ENCODE measurements at regions not wholly inside any gene's neighbourhood (a gene's known extent, or its start where the extent isn't known, plus 50 kb on each side); places are given as distances from the start of the nearest gene placed in this dataset.

GRCh38 chr13:93145199-93145598 is 81.4 kb upstream of the GPC6 start:
- Histone ChIP-seq H3K4me1 (no peaks in the 10 kb centered on the region), H3K27ac (no peak overlapping the region), H3K9me3 (no peaks in the 10 kb centered on the region), H3K27me3 (no peaks in the 10 kb centered on the region), H3K4me3 (no peak overlapping the region), H3K36me3 (replicated peaks in 1 of 2; ENCODE audit: insufficient read depth in 1 of 2, low read depth in 2 of 2) (no peaks in the 10 kb centered on the region)
- WGBS, 2 donors: 58 to 65% methylated on average over 2 of the region's 2 CpGs
- no peak for TF ChIP-seq CTCF (IDR thresholded peaks at IDR 0.05)
- no peak for TF ChIP-seq POLR2A (IDR thresholded peaks at IDR 0.05)
- ATAC-seq (no peak), DNase-seq (no peak)
- intact Hi-C loops (cut with DNase I): no loop called here

- intact Hi-C loops (cut with DNase I): no loop called here
- H3K4me3 ChIP-seq: no peak overlapping the region
- H3K9me3 ChIP-seq: no peaks in the 10 kb centered on the region
- no peak for TF ChIP-seq POLR2A (IDR thresholded peaks at IDR 0.05)
- no peak for TF ChIP-seq CTCF (IDR thresholded peaks at IDR 0.05)
- H3K27me3 ChIP-seq: no peaks in the 10 kb centered on the region
- 40 to 41% methylated on average over 4 of the region's 4 CpGs for WGBS, 2 donors
- DNase-seq (no peak), ATAC-seq (no peak)
- no peak overlapping the region for H3K27ac ChIP-seq
- no peaks in the 10 kb centered on the region for H3K4me1 ChIP-seq
- no peaks in the 10 kb centered on the region for H3K36me3 ChIP-seq (replicated peaks in 1 of 2; ENCODE audit: insufficient read depth in 1 of 2, low read depth in 2 of 2)
These were observed 79.9 kb upstream of the GPC6 start for GRCh38 chr13:93146584-93147297.

- WGBS, 2 donors: 24 to 41% methylated on average over 1 of the region's 1 CpG
- TF ChIP-seq POLR2A (IDR thresholded peaks at IDR 0.05) (no peak), CTCF (IDR thresholded peaks at IDR 0.05) (no peak)
- no peaks in the 10 kb centered on the region for H3K36me3 ChIP-seq (replicated peaks in 1 of 2; ENCODE audit: insufficient read depth in 1 of 2, low read depth in 2 of 2)
- DNase-seq: no peak
- H3K4me1 ChIP-seq: no peaks in the 10 kb centered on the region
- H3K9me3 ChIP-seq: no peaks in the 10 kb centered on the region
- ATAC-seq: no peak
- H3K27ac ChIP-seq: no peak overlapping the region
- H3K27me3 ChIP-seq: no peaks in the 10 kb centered on the region
- H3K4me3 ChIP-seq: no peak overlapping the region
- intact Hi-C loops (cut with DNase I): no loop called here
These were observed 79.3 kb upstream of the GPC6 start for GRCh38 chr13:93147298-93147645.

GRCh38 chr13:93147946-93148345 is 78.7 kb upstream of the GPC6 start:
- Histone ChIP-seq H3K4me1 (no peaks in the 10 kb centered on the region), H3K27me3 (no peaks in the 10 kb centered on the region), H3K9me3 (no peaks in the 10 kb centered on the region), H3K36me3 (replicated peaks in 1 of 2; ENCODE audit: insufficient read depth in 1 of 2, low read depth in 2 of 2) (no peaks in the 10 kb centered on the region), H3K4me3 (no peak overlapping the region), H3K27ac (no peak overlapping the region)
- DNase-seq (no peak), ATAC-seq (no peak)
- WGBS, 2 donors: 79 to 94% methylated on average over 5 of the region's 5 CpGs
- intact Hi-C loops (cut with DNase I): no loop called here
- TF ChIP-seq CTCF (IDR thresholded peaks at IDR 0.05) (no peak), POLR2A (IDR thresholded peaks at IDR 0.05) (no peak)

- Histone ChIP-seq H3K4me1 (no peaks in the 10 kb centered on the region), H3K9me3 (no peaks in the 10 kb centered on the region), H3K4me3 (no peak overlapping the region), H3K27me3 (no peaks in the 10 kb centered on the region), H3K36me3 (replicated peaks in 1 of 2; ENCODE audit: insufficient read depth in 1 of 2, low read depth in 2 of 2) (no peaks in the 10 kb centered on the region), H3K27ac (no peak overlapping the region)
- DNase-seq: no peak
- no peak for TF ChIP-seq POLR2A (IDR thresholded peaks at IDR 0.05)
- intact Hi-C loops (cut with DNase I): no loop called here
- no peak for ATAC-seq
These were observed 75.3 kb upstream of the GPC6 start for GRCh38 chr13:93151277-93151676.

All from body of pancreas (tissue), 4 donors.